ENCODE measurements at regions not wholly inside any gene's neighbourhood (a gene's known extent, or its start where the extent isn't known, plus 50 kb on each side); places are given as distances from the start of the nearest gene placed in this dataset.

DNA sequence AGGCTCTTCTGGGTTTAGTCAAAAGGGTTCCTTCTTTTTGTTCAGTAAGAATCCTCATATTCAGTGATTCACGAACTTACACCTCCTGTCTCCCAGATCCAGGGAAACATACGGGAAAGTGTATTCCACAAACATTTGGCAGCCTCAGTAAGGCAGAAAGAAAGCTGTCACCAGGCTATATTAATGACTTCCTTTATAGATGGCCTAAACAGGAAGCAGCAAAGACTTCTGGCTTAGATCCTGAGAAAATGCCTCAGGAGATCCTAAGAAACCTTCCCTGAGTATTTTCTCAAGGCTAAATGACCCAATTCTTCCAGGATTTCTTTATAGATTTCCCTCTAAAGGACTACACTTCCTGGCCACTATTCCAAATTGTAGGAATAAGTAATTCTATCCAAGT lies 1995.5 kb upstream of the CELF4 start:
- no peak overlapping the region for H3K4me3 Mint-ChIP-seq

DNA sequence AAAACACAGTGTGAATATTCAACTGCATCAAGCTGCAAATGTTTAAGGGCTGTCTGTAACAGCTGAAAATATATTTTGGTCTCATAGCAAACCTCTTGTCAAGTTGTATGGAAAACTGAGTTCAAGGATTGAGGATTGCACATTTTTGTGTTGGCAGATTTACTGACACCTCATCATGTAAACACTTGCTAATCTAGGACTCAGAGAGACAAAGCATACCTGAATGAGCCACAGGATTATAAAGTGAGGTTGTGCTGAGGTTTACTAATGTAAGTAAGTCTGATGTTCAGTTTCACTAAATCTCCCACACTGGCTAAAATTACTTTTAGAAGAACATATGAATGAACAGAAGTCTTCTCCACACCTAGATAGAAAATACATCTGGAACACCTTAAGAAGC lies 1993.1 kb upstream of the CELF4 start:
- Mint-ChIP-seq H3K4me3 (no peak overlapping the region), H3K9me3 (no peaks in the 10 kb centered on the region), H3K27me3 (ENCODE audit: insufficient read depth) (no peaks in the 10 kb centered on the region), H3K36me3 (ENCODE audit: low read depth) (no peaks in the 10 kb centered on the region), H3K4me1 (ENCODE audit: low read depth) (no peaks in the 10 kb centered on the region), H3K27ac (no peak overlapping the region)
- intact Hi-C loops (cut with micrococcal nuclease): no loop called here
- no peak for DNase-seq (ENCODE audit: low spot score)

More for the DNA sequence above, 1995.5 kb upstream of the CELF4 start:
- Mint-ChIP-seq H3K36me3 (ENCODE audit: low read depth) (no peaks in the 10 kb centered on the region), H3K27me3 (ENCODE audit: insufficient read depth) (no peaks in the 10 kb centered on the region), H3K4me1 (ENCODE audit: low read depth) (no peaks in the 10 kb centered on the region), H3K27ac (no peak overlapping the region), H3K9me3 (peaks cover 7% of the 10 kb centered on the region)
- DNase-seq (ENCODE audit: low spot score): no peak
- intact Hi-C loops (cut with micrococcal nuclease): no loop called here

DNA sequence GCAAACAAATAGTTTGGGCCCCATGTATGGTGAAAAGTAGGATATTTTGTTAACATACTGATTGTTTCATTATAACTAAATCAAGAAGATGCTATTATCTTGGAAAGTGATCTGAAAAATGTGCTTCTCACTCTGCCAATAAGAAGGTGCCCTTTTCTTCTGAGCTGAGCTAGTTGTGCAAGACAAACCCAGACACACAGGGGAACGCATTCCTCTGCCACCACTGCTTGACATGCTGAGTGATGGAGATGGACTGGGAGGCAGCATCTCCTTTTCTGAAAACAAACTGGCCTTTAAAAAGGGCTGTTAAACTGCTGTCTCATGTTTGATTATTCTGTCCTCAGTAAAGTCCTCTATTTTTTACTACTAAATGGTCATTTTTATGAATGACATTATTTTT lies 1989.9 kb upstream of the CELF4 start:
- Mint-ChIP-seq H3K9me3 (no peaks in the 10 kb centered on the region), H3K36me3 (ENCODE audit: low read depth) (no peaks in the 10 kb centered on the region), H3K4me1 (ENCODE audit: low read depth) (no peaks in the 10 kb centered on the region), H3K27ac (no peak overlapping the region), H3K4me3 (no peak overlapping the region), H3K27me3 (ENCODE audit: insufficient read depth) (no peaks in the 10 kb centered on the region)
- intact Hi-C loops (cut with micrococcal nuclease): no loop called here
- DNase-seq (ENCODE audit: low spot score): no peak

DNA sequence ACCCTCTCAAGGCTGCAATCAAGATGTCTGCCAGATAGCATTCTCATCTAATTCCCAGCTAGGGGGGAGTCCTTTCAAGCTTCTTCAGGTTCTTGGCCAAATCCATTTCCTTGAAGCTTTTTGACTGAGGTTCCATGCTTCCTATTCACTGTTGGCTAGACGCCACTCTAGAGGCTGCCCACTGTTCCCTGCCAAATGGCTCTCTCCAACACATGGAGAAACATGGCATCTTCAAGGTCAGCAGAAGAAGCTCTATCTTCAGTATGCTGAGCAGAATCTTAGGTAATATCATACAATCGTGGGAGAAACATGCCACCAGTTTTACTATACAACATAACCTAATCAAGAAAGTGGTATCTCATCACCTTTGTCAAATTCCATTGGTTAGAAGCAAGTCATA lies 1985.1 kb upstream of the CELF4 start:
- Mint-ChIP-seq H3K27ac (no peak overlapping the region), H3K36me3 (ENCODE audit: low read depth) (no peaks in the 10 kb centered on the region)

DNA sequence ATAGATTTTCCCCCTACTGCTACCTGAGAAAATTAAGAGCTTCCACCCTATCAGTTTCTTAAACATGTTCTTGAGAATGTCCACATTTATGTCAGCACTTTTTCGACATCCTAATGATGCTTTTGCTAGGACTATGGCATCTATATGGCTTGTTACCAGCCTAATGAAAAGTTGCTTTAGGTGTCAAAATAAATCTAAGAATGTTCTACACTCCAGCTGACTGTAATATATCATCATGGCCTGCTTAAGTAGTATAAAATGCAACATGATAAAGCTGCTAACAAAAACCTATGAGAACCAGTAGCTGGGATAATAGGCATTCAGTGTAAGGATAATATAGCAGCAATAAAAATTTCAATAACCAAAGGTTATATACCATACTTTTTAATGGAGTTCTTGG lies 1983.5 kb upstream of the CELF4 start:
- H3K4me3 Mint-ChIP-seq: no peak overlapping the region
- no peaks in the 10 kb centered on the region for H3K36me3 Mint-ChIP-seq (ENCODE audit: low read depth)

More for the DNA sequence above, 1985.1 kb upstream of the CELF4 start:
- Mint-ChIP-seq H3K9me3 (no peaks in the 10 kb centered on the region), H3K4me1 (ENCODE audit: low read depth) (no peaks in the 10 kb centered on the region), H3K4me3 (no peak overlapping the region), H3K27me3 (ENCODE audit: insufficient read depth) (no peaks in the 10 kb centered on the region)
- no peak for DNase-seq (ENCODE audit: low spot score)
- intact Hi-C loops (cut with micrococcal nuclease): no loop called here

DNA sequence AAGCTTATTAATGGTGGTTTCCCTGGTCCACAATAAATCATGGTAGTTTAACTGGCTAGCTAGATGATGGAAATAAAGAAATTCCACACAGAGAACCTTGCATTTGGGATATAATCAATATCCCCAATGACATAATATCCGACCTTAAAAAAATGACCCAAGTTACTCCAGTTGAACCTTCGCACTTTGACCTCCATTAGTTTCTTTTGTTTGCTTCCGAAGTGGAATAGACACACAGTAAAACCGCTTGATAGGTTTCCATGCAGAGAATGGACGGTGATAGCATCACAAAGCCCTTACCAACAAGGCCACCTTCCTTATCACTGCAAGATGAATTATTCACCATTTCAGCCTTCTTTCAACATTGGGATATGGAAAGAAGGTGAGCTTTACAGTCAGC lies 1966.1 kb upstream of the CELF4 start:
- DNase-seq (ENCODE audit: low spot score): no peak
- Mint-ChIP-seq H3K36me3 (ENCODE audit: low read depth) (no peaks in the 10 kb centered on the region), H3K27ac (no peak overlapping the region), H3K4me1 (ENCODE audit: low read depth) (no peaks in the 10 kb centered on the region), H3K4me3 (no peak overlapping the region), H3K27me3 (ENCODE audit: insufficient read depth) (no peaks in the 10 kb centered on the region), H3K9me3 (peaks cover 4% of the 10 kb centered on the region)
- intact Hi-C loops (cut with micrococcal nuclease): no loop called here

More for the DNA sequence above, 1983.5 kb upstream of the CELF4 start:
- no peaks in the 10 kb centered on the region for H3K4me1 Mint-ChIP-seq (ENCODE audit: low read depth)
- DNase-seq (ENCODE audit: low spot score): no peak
- H3K9me3 Mint-ChIP-seq: no peaks in the 10 kb centered on the region
- H3K27me3 Mint-ChIP-seq (ENCODE audit: insufficient read depth): no peaks in the 10 kb centered on the region
- no peak overlapping the region for H3K27ac Mint-ChIP-seq
- intact Hi-C loops (cut with micrococcal nuclease): no loop called here

DNA sequence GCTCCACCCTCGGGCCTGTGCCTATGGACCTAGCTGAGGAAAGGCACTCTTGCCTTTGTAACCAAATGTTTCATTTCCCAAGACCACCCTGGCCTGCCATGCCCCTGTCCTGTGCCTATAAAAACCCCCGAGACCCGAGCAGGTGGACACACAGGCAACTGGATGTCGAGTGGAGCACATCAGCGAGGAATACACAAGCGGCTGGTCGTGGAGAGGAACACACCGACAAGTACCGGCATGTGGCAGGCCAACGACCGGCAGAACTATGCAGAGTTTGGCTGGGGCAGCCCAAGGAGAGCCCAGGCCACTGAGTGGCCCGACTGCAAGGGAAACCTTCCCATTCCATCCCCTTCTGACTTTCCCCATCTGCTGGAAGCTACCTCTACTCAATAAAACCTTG lies 1963.8 kb upstream of the CELF4 start:
- no peaks in the 10 kb centered on the region for H3K27me3 Mint-ChIP-seq (ENCODE audit: insufficient read depth)
- no peaks in the 10 kb centered on the region for H3K36me3 Mint-ChIP-seq (ENCODE audit: low read depth)
- DNase-seq (ENCODE audit: low spot score): no peak
- H3K4me1 Mint-ChIP-seq (ENCODE audit: low read depth): no peaks in the 10 kb centered on the region
- intact Hi-C loops (cut with micrococcal nuclease): no loop called here
- H3K4me3 Mint-ChIP-seq: no peak overlapping the region
- H3K9me3 Mint-ChIP-seq: peaks cover 4% of the 10 kb centered on the region
- no peak overlapping the region for H3K27ac Mint-ChIP-seq

DNA sequence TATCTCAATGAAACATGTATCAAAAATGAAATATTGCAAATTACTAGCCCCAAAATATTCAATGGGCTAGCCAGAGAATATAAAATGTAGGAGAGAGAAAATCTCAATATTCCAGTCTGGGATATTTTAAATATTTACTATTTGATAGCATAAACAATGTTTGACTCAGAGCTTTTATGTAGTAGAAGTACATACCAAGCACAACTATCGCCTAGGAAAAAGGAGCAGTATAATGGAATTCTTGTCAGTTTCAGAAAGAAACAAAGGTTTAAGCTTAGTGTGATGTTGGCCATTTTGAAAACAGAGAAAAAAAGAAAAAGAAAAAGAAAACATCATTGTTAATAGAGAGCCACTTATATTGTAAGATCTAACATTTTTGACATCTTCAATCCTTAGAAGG lies 1961.9 kb upstream of the CELF4 start:
- H3K4me1 Mint-ChIP-seq (ENCODE audit: low read depth): no peaks in the 10 kb centered on the region
- no peak overlapping the region for H3K27ac Mint-ChIP-seq
- H3K27me3 Mint-ChIP-seq (ENCODE audit: insufficient read depth): no peaks in the 10 kb centered on the region
- peaks cover 4% of the 10 kb centered on the region for H3K9me3 Mint-ChIP-seq
- H3K4me3 Mint-ChIP-seq: no peak overlapping the region
- H3K36me3 Mint-ChIP-seq (ENCODE audit: low read depth): no peaks in the 10 kb centered on the region
- intact Hi-C loops (cut with micrococcal nuclease): no loop called here
- DNase-seq (ENCODE audit: low spot score): no peak

DNA sequence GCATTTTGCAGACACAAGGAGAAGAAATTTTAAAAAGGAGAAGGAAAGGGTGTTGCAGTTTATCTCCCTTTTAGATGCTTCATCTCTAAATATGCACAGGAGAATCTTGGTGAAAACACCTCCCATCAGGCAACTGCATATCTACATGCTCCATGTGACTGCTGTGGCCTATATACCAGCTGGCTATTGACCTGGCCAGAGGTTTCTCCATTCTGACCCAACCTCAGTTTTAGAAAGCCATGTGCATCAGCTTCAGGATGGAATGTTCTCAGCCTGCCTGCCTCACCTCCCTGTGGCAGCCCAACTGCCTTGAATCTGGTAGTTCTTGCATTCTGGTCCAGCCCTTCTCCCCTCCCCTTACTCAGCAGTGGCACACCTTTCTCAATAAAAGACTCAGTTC lies 1958.8 kb upstream of the CELF4 start:
- DNase-seq (ENCODE audit: low spot score): no peak
- Mint-ChIP-seq H3K36me3 (ENCODE audit: low read depth) (no peaks in the 10 kb centered on the region), H3K27me3 (ENCODE audit: insufficient read depth) (no peaks in the 10 kb centered on the region), H3K4me1 (ENCODE audit: low read depth) (no peaks in the 10 kb centered on the region), H3K27ac (no peak overlapping the region), H3K9me3 (no peaks in the 10 kb centered on the region), H3K4me3 (no peak overlapping the region)
- intact Hi-C loops (cut with micrococcal nuclease): no loop called here

DNA sequence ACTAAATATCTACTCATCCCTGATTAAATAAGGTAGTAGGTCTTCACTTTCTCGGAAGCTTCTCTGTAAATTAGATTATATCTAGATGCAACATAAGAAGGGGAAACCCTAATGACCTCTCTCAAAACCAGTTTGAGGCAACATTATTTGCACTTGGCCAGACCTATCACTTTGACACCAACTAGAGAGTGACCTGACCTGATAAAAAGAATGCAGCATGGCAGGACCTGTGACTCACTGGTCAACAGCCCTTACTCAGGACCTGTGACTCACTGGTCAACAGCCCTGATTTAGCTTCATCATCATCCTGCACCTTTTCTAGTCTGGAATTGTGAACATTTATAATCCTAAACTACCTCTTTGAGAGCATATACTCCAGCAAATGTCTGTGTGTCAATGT lies 1957.7 kb upstream of the CELF4 start:
- Mint-ChIP-seq H3K9me3 (no peaks in the 10 kb centered on the region), H3K4me3 (no peak overlapping the region), H3K27me3 (ENCODE audit: insufficient read depth) (no peaks in the 10 kb centered on the region), H3K27ac (no peak overlapping the region), H3K36me3 (ENCODE audit: low read depth) (no peaks in the 10 kb centered on the region), H3K4me1 (ENCODE audit: low read depth) (no peaks in the 10 kb centered on the region)
- intact Hi-C loops (cut with micrococcal nuclease): no loop called here
- DNase-seq (ENCODE audit: low spot score): no peak

DNA sequence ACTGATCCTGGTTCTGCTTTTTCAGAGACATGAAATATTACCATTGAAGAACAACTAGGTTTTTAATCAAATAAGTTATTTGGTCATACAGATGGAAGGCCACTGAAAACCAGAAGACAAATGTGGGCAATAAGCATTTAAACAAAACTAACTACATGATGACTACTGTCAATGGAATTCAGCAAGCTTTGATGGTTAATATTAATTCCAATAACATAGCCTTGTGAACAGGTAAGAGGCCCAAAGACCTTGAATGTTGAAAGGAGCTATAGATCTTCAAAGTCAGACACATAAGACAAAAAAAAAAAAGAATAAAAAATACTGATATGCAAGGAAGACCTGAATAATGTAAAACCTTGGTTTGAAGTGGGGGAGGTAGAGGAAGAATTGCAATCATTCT lies 1955.6 kb upstream of the CELF4 start:
- Mint-ChIP-seq H3K27me3 (ENCODE audit: insufficient read depth) (no peaks in the 10 kb centered on the region), H3K4me1 (ENCODE audit: low read depth) (no peaks in the 10 kb centered on the region), H3K4me3 (no peak overlapping the region), H3K9me3 (no peaks in the 10 kb centered on the region), H3K36me3 (ENCODE audit: low read depth) (no peaks in the 10 kb centered on the region), H3K27ac (no peak overlapping the region)
- intact Hi-C loops (cut with micrococcal nuclease): no loop called here
- DNase-seq (ENCODE audit: low spot score): no peak

DNA sequence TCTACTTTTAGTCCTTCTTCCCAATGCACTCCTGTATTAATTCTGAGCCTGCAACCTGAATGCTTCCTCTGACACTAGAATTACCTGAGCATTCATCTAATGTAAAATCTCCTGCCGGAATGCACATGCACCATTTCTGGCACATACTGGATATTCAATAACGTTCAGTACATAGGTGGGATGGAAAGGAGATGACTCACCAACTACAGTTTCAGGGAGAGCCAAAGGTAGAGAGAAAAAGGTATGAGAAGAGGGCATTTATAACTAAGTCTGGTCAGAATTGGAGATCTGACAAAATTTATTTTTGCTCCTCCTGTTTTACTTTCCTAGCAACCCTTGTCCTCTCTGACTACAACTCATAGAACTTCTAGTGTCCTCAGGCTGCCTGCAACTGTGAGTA lies 1954.1 kb upstream of the CELF4 start:
- DNase-seq (ENCODE audit: low spot score): no peak
- no peak overlapping the region for H3K27ac Mint-ChIP-seq
- intact Hi-C loops (cut with micrococcal nuclease): no loop called here

DNA sequence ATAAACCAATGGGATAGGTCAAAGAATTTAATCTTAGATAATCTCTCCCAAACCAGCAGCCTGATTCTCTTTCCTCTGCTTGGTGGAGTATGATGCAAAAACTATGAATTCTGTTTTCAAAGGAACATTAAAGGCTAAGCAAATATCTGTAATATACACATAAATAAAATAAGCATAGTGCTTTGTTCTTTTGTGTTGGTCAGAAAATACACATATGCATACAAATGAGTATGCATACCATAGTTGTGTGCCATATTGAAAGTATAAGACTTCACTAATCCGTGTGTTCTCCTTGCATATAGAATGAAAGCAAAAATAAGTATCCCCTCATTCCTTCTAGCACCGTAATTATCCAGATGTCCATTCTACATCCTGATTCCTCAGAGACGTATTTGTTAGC lies 1949.7 kb upstream of the CELF4 start:
- Mint-ChIP-seq H3K4me1 (ENCODE audit: low read depth) (no peaks in the 10 kb centered on the region), H3K4me3 (no peak overlapping the region), H3K9me3 (no peaks in the 10 kb centered on the region), H3K27ac (no peak overlapping the region), H3K27me3 (ENCODE audit: insufficient read depth) (no peaks in the 10 kb centered on the region), H3K36me3 (ENCODE audit: low read depth) (no peaks in the 10 kb centered on the region)
- no peak for DNase-seq (ENCODE audit: low spot score)
- intact Hi-C loops (cut with micrococcal nuclease): no loop called here

More for the DNA sequence above, 1954.1 kb upstream of the CELF4 start:
- no peaks in the 10 kb centered on the region for H3K9me3 Mint-ChIP-seq
- no peak overlapping the region for H3K4me3 Mint-ChIP-seq
- no peaks in the 10 kb centered on the region for H3K36me3 Mint-ChIP-seq (ENCODE audit: low read depth)
- H3K4me1 Mint-ChIP-seq (ENCODE audit: low read depth): no peaks in the 10 kb centered on the region
- H3K27me3 Mint-ChIP-seq (ENCODE audit: insufficient read depth): no peaks in the 10 kb centered on the region

DNA sequence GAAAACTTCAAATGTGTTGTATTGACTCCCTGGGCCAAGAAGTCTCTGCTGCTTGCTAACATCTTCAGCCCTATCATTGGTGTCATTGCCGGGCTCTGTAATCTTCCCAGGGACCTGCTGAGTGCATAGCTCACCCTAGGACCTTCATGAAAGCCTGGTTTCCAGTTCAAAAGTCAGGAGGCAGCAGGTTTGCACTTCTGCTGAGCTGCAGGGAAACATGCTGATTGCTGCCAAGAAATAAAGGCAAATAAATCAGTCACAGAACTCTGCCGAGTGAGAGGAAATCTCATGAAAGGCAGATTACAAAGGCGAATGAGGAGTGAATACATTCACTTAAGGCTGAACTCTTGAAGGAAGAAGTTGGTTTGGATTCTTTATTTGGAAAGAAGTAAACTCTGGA lies 1947.6 kb upstream of the CELF4 start:
- intact Hi-C loops (cut with micrococcal nuclease): no loop called here
- Mint-ChIP-seq H3K4me3 (no peak overlapping the region), H3K27ac (no peak overlapping the region), H3K4me1 (ENCODE audit: low read depth) (no peaks in the 10 kb centered on the region), H3K9me3 (no peaks in the 10 kb centered on the region), H3K27me3 (ENCODE audit: insufficient read depth) (no peaks in the 10 kb centered on the region), H3K36me3 (ENCODE audit: low read depth) (no peaks in the 10 kb centered on the region)
- no peak for DNase-seq (ENCODE audit: low spot score)

Measured in activated T-helper 1 cell treated with anti-CD3 and anti-CD28 coated beads, Interleukin-12 subunit alpha, Interleukin-12 subunit beta, Interleukin-2, Interleukin-4 antibody, amounts not matched to agents 30 ng/mL and 10 ng/mL and 1 ng/mL, durations not matched to agents 14 hours and 24 hours and 36 hours (primary cell).